Pulmonary artery endothelial cell (primary cell): ENCODE measurements at regions not wholly inside any gene's neighbourhood (a gene's known extent, or its start where the extent isn't known, plus 50 kb on each side); places are given as distances from the start of the nearest gene placed in this dataset.
"Not testable (repeated sequence)": the region's sequence is repeated elsewhere in the genome, so short reads cannot be mapped to it uniquely, and the experiment has no call there.

Experiments
- DNase-seq: peaks from one replicate; pipeline ENCODE4 v3.0.0-alpha.2; 2011; ENCODE audit warnings: low read depth, low spot score

GRCh38 chr15:79606831-79607355, 174.8 kb downstream of the MINAR1 start:
- no peak for DNase-seq

- no peak for DNase-seq
Measured at GRCh38 chr15:79608066-79608864, 176.1 kb downstream of the MINAR1 start.

- no peak for DNase-seq
Measured at GRCh38 chr15:79609506-79609905, 177.4 kb downstream of the MINAR1 start.

GRCh38 chr15:79610021-79610420, 177.9 kb downstream of the MINAR1 start:
- DNase-seq: no peak

- DNase-seq: no peak
Measured at GRCh38 chr15:79615754-79616153, 183.6 kb downstream of the MINAR1 start.

- DNase-seq: no peak
Measured at GRCh38 chr15:79617071-79617470, 184.9 kb downstream of the MINAR1 start.

- DNase-seq: no peak
Measured at GRCh38 chr15:79620112-79620857, 188.1 kb downstream of the MINAR1 start.

GRCh38 chr15:79621805-79622204, 189.7 kb downstream of the MINAR1 start:
- DNase-seq: not testable (repeated sequence)

GRCh38 chr15:79623488-79623887, 191.4 kb downstream of the MINAR1 start:
- DNase-seq: no peak

GRCh38 chr15:79629687-79630086, 197.6 kb downstream of the MINAR1 start:
- no peak for DNase-seq

GRCh38 chr15:79632457-79632856, 200.3 kb downstream of the MINAR1 start:
- no peak for DNase-seq

- DNase-seq: no peak
Measured at GRCh38 chr15:79635149-79635771, 203.1 kb downstream of the MINAR1 start.

- no peak for DNase-seq
Measured at GRCh38 chr15:79635897-79636561, 203.9 kb downstream of the MINAR1 start.

GRCh38 chr15:79640206-79640605, 208.1 kb downstream of the MINAR1 start:
- DNase-seq: peak; percentile 29

GRCh38 chr15:79641841-79642240, 209.7 kb downstream of the MINAR1 start:
- DNase-seq: no peak

GRCh38 chr15:79643393-79643792, 211.3 kb downstream of the MINAR1 start:
- no peak for DNase-seq

GRCh38 chr15:79644091-79644490, 212.0 kb downstream of the MINAR1 start:
- DNase-seq: peak; percentile 67

GRCh38 chr15:79652972-79653371, 220.8 kb downstream of the MINAR1 start:
- not testable (repeated sequence) for DNase-seq

GRCh38 chr15:79653533-79653932, 221.4 kb downstream of the MINAR1 start:
- DNase-seq: no peak

GRCh38 chr15:79656151-79657000, 224.2 kb downstream of the MINAR1 start:
- no peak for DNase-seq

GRCh38 chr15:79657722-79658121, 225.6 kb downstream of the MINAR1 start:
- no peak for DNase-seq
